ENCODE measurements at regions not wholly inside any gene's neighbourhood (a gene's known extent, or its start where the extent isn't known, plus 50 kb on each side); places are given as distances from the start of the nearest gene placed in this dataset.

DNA sequence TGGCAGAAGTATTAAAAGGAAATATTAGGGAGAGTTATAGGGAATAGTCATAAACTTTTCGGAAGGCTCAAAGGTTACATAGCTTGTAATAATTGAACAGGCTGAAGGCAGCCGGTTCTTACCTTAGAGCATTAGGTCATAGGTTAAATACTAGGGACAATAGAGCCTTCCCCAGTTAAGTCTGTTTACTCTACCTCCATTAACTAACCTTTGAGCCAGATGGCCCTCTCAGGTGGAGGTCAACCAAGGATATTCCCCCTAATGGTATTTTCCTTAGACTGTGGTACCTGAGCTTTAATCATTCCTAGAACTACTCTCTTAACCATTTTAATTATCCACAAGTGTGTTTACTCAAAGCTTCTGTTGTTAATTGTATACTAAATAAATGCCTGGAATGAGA is 920.9 kb upstream of the PABPC4L start:
- no peak overlapping the region for H3K27ac ChIP-seq
- TF ChIP-seq ZFX (IDR thresholded peaks at IDR 0.05) = no peak
- TF ChIP-seq, protein P1, sequence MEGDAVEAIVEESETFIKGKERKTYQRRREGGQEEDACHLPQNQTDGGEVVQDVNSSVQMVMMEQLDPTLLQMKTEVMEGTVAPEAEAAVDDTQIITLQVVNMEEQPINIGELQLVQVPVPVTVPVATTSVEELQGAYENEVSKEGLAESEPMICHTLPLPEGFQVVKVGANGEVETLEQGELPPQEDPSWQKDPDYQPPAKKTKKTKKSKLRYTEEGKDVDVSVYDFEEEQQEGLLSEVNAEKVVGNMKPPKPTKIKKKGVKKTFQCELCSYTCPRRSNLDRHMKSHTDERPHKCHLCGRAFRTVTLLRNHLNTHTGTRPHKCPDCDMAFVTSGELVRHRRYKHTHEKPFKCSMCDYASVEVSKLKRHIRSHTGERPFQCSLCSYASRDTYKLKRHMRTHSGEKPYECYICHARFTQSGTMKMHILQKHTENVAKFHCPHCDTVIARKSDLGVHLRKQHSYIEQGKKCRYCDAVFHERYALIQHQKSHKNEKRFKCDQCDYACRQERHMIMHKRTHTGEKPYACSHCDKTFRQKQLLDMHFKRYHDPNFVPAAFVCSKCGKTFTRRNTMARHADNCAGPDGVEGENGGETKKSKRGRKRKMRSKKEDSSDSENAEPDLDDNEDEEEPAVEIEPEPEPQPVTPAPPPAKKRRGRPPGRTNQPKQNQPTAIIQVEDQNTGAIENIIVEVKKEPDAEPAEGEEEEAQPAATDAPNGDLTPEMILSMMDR (conservative IDR thresholded peaks at IDR 0.05) = no peak

DNA sequence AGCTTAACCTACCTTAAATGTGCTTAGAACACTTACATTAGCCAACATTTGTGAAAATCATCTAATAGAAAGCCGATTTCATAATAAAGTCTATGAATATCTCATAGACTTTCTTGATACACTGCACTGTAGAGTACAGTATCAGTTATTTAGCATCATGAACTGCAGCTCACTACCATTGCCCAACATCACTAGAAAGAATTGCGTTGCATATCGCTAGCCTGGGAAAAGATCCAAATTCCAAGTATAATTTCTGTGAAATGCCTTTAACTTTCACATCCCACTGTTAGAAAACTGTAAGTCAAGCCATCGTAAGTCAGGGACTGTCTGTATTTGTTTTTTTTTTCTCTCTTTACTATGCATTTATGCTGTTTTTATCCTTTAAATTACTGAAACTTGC is 918.6 kb upstream of the PABPC4L start:
- H3K27ac ChIP-seq = no peak overlapping the region
- TF ChIP-seq, protein P1 (conservative IDR thresholded peaks at IDR 0.05) = no peak
- TF ChIP-seq ZFX (IDR thresholded peaks at IDR 0.05) = no peak

DNA sequence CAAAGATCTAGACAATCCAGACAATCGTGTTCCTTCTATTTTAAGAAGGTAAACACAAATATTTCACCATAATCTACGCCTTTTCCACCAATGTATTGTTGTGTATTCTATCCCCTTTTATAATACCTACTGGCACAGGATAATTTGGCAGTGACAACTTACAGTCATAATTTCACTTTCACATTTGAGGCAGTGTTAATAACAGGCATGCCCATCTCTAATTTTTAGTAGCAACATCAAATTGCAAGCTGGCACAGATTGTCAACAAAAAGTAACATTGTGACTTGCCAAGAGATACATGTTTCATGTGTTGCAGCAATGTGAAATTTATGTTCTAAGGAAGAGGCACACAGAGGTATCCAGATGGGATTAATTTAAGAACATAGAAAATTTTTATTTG is 912.5 kb upstream of the PABPC4L start:
- H3K27ac ChIP-seq = no peak overlapping the region
- TF ChIP-seq, protein P1 (conservative IDR thresholded peaks at IDR 0.05) = no peak
- TF ChIP-seq ZFX (IDR thresholded peaks at IDR 0.05) = no peak

DNA sequence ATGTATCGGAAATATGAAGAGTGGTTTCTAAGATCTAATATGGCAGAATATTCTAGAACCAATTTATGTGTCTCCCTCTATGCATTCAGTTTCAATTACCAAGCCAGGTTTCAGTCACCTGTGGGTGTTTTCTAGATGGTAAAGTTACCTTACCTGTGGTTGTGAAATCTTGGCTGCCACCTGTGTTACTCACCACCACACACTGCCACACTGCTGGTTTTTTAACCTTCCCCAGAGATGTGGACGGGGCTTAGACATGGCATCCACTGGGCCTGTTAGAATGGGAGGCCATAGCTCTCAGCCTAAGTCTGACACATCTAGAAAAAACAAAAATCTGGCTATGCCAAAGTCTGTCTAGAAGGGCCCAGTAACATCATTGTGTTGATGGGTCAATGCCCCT is 896.5 kb upstream of the PABPC4L start:
- TF ChIP-seq, protein P1 (conservative IDR thresholded peaks at IDR 0.05) = no peak
- no peak for TF ChIP-seq ZFX (IDR thresholded peaks at IDR 0.05)

DNA sequence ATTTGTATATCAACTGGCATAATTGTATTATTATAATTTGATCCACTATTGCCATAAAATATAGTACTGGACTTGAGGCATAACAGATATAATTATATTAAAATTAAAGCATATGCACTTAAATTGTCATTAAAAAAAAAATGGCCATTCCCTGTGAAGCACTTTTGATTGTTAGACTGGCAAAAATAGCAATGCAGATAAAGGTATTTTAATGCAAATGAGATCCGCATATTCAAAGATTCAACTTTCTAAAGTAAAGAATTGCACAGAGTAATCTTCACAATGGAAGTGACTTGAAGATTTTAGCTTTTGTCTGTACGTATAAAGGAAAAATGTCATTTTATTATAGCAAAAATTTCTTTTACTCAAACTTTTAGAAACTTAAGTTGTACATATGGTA is 871.8 kb upstream of the PABPC4L start:
- H3K27ac ChIP-seq = no peak overlapping the region
- TF ChIP-seq, protein P1 (conservative IDR thresholded peaks at IDR 0.05) = no peak
- TF ChIP-seq ZFX (IDR thresholded peaks at IDR 0.05) = no peak

More for the DNA sequence above, 896.5 kb upstream of the PABPC4L start:
- no peak overlapping the region for H3K27ac ChIP-seq

DNA sequence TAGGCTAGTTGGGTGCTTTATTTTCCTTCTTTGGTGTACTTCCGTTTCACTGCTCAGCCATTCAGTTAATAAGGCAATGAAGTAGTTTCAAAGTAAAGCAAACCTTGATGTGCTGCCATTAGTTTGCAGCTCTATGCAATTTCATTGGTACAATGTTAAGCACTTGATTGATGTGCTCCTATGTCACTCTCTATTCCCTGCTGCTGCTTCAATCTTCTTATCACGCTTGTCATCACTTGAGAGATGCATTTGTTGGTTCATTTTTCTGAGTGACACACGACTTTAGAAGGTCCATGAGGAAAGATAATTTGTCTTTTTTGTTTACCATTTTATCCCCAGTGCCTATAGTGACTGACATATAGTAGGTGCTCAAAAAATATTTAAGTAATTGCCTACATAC is 871.0 kb upstream of the PABPC4L start:
- TF ChIP-seq, protein P1 (conservative IDR thresholded peaks at IDR 0.05) = no peak
- no peak for TF ChIP-seq ZFX (IDR thresholded peaks at IDR 0.05)
- H3K27ac ChIP-seq = no peak overlapping the region

DNA sequence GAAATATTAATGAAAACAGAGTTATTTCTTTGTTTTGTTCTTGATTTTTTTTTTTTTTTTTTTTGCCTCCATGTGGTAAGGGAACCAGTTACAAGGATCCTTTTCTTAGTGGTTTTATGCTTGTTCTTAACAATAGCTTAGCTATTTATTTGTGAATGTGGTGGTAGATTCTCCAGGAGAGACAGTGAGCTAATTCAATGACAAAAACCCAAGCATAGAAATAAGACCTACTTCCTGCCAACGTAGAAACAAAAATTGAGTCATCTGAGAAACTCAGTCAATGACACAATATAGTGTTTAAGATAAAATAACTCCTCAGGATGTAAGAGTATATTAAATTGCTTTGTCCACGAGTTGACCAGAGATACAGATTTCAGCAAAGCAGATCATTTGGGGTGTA is 863.8 kb upstream of the PABPC4L start:
- TF ChIP-seq, protein P1 (conservative IDR thresholded peaks at IDR 0.05) = no peak
- no peak for TF ChIP-seq ZFX (IDR thresholded peaks at IDR 0.05)
- H3K27ac ChIP-seq = no peak overlapping the region
